ENCODE measurements at regions not wholly inside any gene's neighbourhood (a gene's known extent, or its start where the extent isn't known, plus 50 kb on each side); places are given as distances from the start of the nearest gene placed in this dataset.

GRCh38 chrX:39677978-39678791, 419.6 kb downstream of the BCOR start:
- intact Hi-C loops (cut with DNase I) = no loop called here
- TF ChIP-seq CTCF (IDR thresholded peaks at IDR 0.05) (no peak), POLR2A (IDR thresholded peaks at IDR 0.05) (no peak)

DNA sequence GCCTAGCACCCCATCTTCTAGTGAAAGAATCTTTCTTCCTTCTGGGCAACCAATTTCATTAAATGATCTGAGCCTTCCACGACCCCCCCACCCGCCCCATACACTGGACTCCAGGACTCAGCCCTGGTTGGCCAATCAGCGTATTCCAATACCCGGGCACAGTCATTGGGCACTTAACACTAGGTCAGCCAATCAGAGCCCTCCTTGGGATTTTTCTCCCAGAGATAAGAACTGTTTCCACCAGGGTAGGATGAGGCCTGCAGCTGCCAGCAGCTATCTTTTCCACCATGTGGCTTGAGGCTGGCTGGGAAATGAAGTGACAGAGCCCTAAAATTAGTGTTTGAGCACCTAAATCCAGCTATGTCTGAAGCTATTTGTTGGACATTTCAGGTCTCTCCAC, 418.8 kb downstream of the BCOR start:
- Histone ChIP-seq H3K4me1 (no peaks in the 10 kb centered on the region), H3K27ac (no peak overlapping the region), H3K9me3 (no peaks in the 10 kb centered on the region), H3K36me3 (no peaks in the 10 kb centered on the region), H3K27me3 (no peaks in the 10 kb centered on the region), H3K4me3 (no peak overlapping the region)
- DNase-seq = no peak
- TF ChIP-seq POLR2A (IDR thresholded peaks at IDR 0.05) = no peak
- TF ChIP-seq CTCF (IDR thresholded peaks at IDR 0.05) = no peak
- intact Hi-C loops (cut with DNase I) = no loop called here
- 67 to 83% methylated on average over 2 to 3 of the region's 4 CpGs for WGBS, 2 donors

More at GRCh38 chrX:39677978-39678791, 419.6 kb downstream of the BCOR start:
- Histone ChIP-seq H3K27ac (no peak overlapping the region), H3K36me3 (no peaks in the 10 kb centered on the region), H3K9me3 (no peaks in the 10 kb centered on the region), H3K4me1 (no peaks in the 10 kb centered on the region), H3K27me3 (no peaks in the 10 kb centered on the region), H3K4me3 (no peak overlapping the region)
- 67% methylated on average over 6 of the region's 19 CpGs; no CpG with 5 or more reads in 1 of the 2 donors for WGBS, 2 donors
- no peak for DNase-seq

- H3K27ac ChIP-seq = no peak overlapping the region
- intact Hi-C loops (cut with DNase I) = no loop called here
- no peaks in the 10 kb centered on the region for H3K36me3 ChIP-seq
- WGBS, 2 donors = 92 to 94% methylated on average over 2 to 6 of the region's 8 CpGs
- no peak for DNase-seq
- H3K27me3 ChIP-seq = no peaks in the 10 kb centered on the region
- H3K4me3 ChIP-seq = no peak overlapping the region
- no peak for TF ChIP-seq POLR2A (IDR thresholded peaks at IDR 0.05)
- no peak for TF ChIP-seq CTCF (IDR thresholded peaks at IDR 0.05)
- H3K4me1 ChIP-seq = no peaks in the 10 kb centered on the region
- no peaks in the 10 kb centered on the region for H3K9me3 ChIP-seq
Measured at GRCh38 chrX:39679497-39680157, 418.1 kb downstream of the BCOR start.

DNA sequence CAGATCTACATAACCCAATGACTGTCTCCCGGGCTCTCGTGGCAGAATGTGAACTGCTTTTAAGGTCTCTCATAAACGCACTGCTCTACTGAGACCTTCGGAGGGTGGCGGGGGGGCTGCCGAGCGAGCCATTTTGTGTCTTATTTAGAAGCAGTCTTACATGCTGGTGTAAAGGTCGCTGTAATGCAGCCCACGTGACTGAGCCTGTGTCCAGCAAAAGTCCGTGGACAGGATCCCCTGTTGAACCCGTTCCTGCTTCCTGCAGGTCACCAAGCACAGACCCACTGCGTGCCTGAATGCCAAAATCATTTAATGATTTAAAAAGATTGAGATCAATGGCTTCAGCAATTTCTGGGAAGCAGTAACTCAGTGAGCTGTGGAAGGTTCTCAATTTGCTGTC, 415.9 kb downstream of the BCOR start:
- intact Hi-C loops (cut with DNase I) = no loop called here
- no peak for DNase-seq
- Histone ChIP-seq H3K36me3 (no peaks in the 10 kb centered on the region), H3K4me3 (no peak overlapping the region), H3K27me3 (no peaks in the 10 kb centered on the region), H3K27ac (no peak overlapping the region), H3K9me3 (no peaks in the 10 kb centered on the region), H3K4me1 (no peaks in the 10 kb centered on the region)
- WGBS, 2 donors = 83 to 89% methylated on average over 5 to 9 of the region's 12 CpGs
- TF ChIP-seq POLR2A (IDR thresholded peaks at IDR 0.05) (no peak), CTCF (IDR thresholded peaks at IDR 0.05) (no peak)

DNA sequence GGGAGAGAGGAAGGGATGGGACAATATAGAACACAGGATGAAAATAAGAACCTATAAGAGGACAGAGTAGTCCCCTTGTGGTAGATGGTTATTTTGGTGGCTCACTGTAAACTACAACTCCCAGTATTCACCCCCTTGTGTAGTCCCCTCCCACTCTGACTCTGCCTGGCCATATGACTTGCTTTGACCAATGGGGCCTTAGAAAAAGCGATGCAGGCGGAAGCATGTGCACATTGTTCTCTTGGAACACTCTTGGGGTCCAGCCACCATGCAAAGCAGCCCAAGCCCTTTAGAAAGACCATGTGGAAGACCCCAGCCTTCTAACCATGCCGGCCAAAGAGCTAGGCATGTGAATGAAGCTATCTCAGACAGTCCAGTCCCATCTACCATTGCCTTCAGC, 415.0 kb downstream of the BCOR start:
- intact Hi-C loops (cut with DNase I) = no loop called here
- no peak overlapping the region for H3K4me3 ChIP-seq
- no peak for DNase-seq
- no peak overlapping the region for H3K27ac ChIP-seq
- H3K4me1 ChIP-seq = peaks cover 0 to 4% (median 0%) of the 10 kb centered on the region in 3 donors
- no peaks in the 10 kb centered on the region for H3K36me3 ChIP-seq
- TF ChIP-seq POLR2A (IDR thresholded peaks at IDR 0.05) (no peak), CTCF (IDR thresholded peaks at IDR 0.05) (no peak)
- H3K27me3 ChIP-seq = no peaks in the 10 kb centered on the region
- H3K9me3 ChIP-seq = no peaks in the 10 kb centered on the region
- WGBS, 2 donors = 91 to 100% methylated on average over 2 to 3 of the region's 3 CpGs
